HEK293 (cell line): ENCODE measurements at regions not wholly inside any gene's neighbourhood (a gene's known extent, or its start where the extent isn't known, plus 50 kb on each side); places are given as distances from the start of the nearest gene placed in this dataset.

Experiments
- CTCF ChIA-PET: fragments of 350-600 bp; formaldehyde crosslinking; extraction: SDS; loops from one replicate; lab custom pipeline; 2021; ENCODE audit warnings: antibody characterized with exemption; lab: Yijun Ruan, JAX
- POLR2A ChIA-PET: fragments of 300-600 bp; formaldehyde crosslinking; extraction: SDS; loops from one replicate; lab custom pipeline; 2020; ENCODE audit warnings: antibody characterized with exemption, inconsistent platforms; lab: Yijun Ruan, JAX
- H3K27ac ChIP-seq: fragments of 200-500 bp; sonication (Bioruptor generic); 2 replicates; pipeline ENCODE4 v1.5.1; 2014; ENCODE audit warnings: low read depth, low read length, control low read depth, inconsistent platforms; ENCODE audit errors: extremely low read depth
- H3K36me3 ChIP-seq, 2 experiments: fragments of 200-500 bp in 1 of 2; sonication (Bioruptor generic) in 1 of 2; 1 replicate in 1 of 2; 2 replicates in 1 of 2; pipeline ENCODE4 v1.5.1; 2014 to 2017; ENCODE audit warnings: inconsistent platforms in 2 of 2, low read length in 2 of 2; ENCODE audit not compliant: control insufficient read depth in 2 of 2, insufficient read depth in 1 of 2
- H3K4me1 ChIP-seq: fragments of 200-500 bp; sonication (Bioruptor generic); 2 replicates; pipeline ENCODE4 v1.5.1; 2014; ENCODE audit warnings: mild to moderate bottlenecking, low read length, inconsistent platforms; ENCODE audit not compliant: control insufficient read depth, insufficient read depth
- H3K4me3 ChIP-seq: 2 replicates; pipeline ENCODE4 v1.5.1; 2011; ENCODE audit warnings: low read depth, mild to moderate bottlenecking, control low read depth, low read length, moderate library complexity
- H3K9me3 ChIP-seq: fragments of 200-500 bp; sonication (Bioruptor generic); 2 replicates; pipeline ENCODE4 v1.5.1; 2014; ENCODE audit warnings: low read depth, low read length, inconsistent platforms; ENCODE audit not compliant: control insufficient read depth, insufficient read depth
- ATF2 ChIP-seq: fragments of 450-650 bp; formaldehyde crosslinking; IDR thresholded peaks from 2 replicates; pipeline ENCODE4 v1.5.1; 2016; ENCODE audit warnings: missing biosample characterization, missing genetic modification characterization, low read depth
- BCL11B ChIP-seq: fragments of 450-650 bp; formaldehyde crosslinking; IDR thresholded peaks from 2 replicates; pipeline ENCODE4 v1.5.1; 2016; ENCODE audit warnings: low read depth, missing biosample characterization, missing genetic modification characterization
- HIC1 ChIP-seq: fragments of 450-650 bp; formaldehyde crosslinking; IDR thresholded peaks from 2 replicates; pipeline ENCODE4 v1.5.1; 2016; ENCODE audit warnings: missing biosample characterization, missing genetic modification characterization
- KLF10 ChIP-seq: fragments of 450-650 bp; IDR thresholded peaks from 2 replicates; pipeline ENCODE4 v1.5.1; 2018; ENCODE audit warnings: missing biosample characterization, mild to moderate bottlenecking, missing genetic modification characterization
- MEIS1 ChIP-seq: sonication (generic); formaldehyde crosslinking; IDR thresholded peaks from 2 replicates; pipeline ENCODE4 v1.8.1; 2022; ENCODE audit warnings: missing genetic modification reagents, mild to moderate bottlenecking, borderline replicate concordance
- PRDM6 ChIP-seq: fragments of 450-650 bp; formaldehyde crosslinking; IDR thresholded peaks from 2 replicates; pipeline ENCODE4 v1.5.1; 2017; ENCODE audit warnings: missing biosample characterization, missing genetic modification characterization
- SP2 ChIP-seq: fragments of 450-650 bp; formaldehyde crosslinking; IDR thresholded peaks from 2 replicates; pipeline ENCODE4 v1.5.1; 2016; ENCODE audit warnings: missing biosample characterization, missing genetic modification characterization
- ZBTB17 ChIP-seq: fragments of 450-650 bp; formaldehyde crosslinking; IDR thresholded peaks from 2 replicates; pipeline ENCODE4 v1.5.1; 2016; ENCODE audit warnings: missing biosample characterization, missing genetic modification characterization
- ZNF10 ChIP-seq: fragments of 450-650 bp; formaldehyde crosslinking; IDR thresholded peaks from 2 replicates; pipeline ENCODE4 v1.5.1; 2017; ENCODE audit warnings: missing biosample characterization, missing genetic modification characterization
- ZNF114 ChIP-seq: fragments of 450-650 bp; formaldehyde crosslinking; IDR thresholded peaks from 2 replicates; pipeline ENCODE4 v1.5.0; 2017; ENCODE audit warnings: missing biosample characterization, missing genetic modification characterization
- ZNF146 ChIP-seq: fragments of 450-650 bp; formaldehyde crosslinking; IDR thresholded peaks from 2 replicates; pipeline ENCODE4 v1.5.1; 2016; ENCODE audit warnings: missing biosample characterization, missing genetic modification characterization
- ZNF148 ChIP-seq: fragments of 450-650 bp; formaldehyde crosslinking; IDR thresholded peaks from 2 replicates; pipeline ENCODE4 v1.5.0; 2017; ENCODE audit warnings: missing biosample characterization, missing genetic modification characterization, borderline replicate concordance
- ZNF211 ChIP-seq: fragments of 450-650 bp; formaldehyde crosslinking; IDR thresholded peaks from 2 replicates; pipeline ENCODE4 v1.5.1; 2016; ENCODE audit warnings: low read depth, missing biosample characterization, missing genetic modification characterization
- ZNF221 ChIP-seq: fragments of 450-650 bp; formaldehyde crosslinking; IDR thresholded peaks from 2 replicates; pipeline ENCODE4 v1.5.1; 2017; ENCODE audit warnings: missing biosample characterization, missing genetic modification characterization, borderline replicate concordance
- ZNF239 ChIP-seq: fragments of 450-650 bp; formaldehyde crosslinking; IDR thresholded peaks from 2 replicates; pipeline ENCODE4 v1.5.1; 2016; ENCODE audit warnings: missing biosample characterization, missing genetic modification characterization
- ZNF362 ChIP-seq: fragments of 450-650 bp; formaldehyde crosslinking; IDR thresholded peaks from 2 replicates; pipeline ENCODE4 v1.5.1; 2016; ENCODE audit warnings: missing biosample characterization, missing genetic modification characterization
- ZNF555 ChIP-seq: fragments of 450-650 bp; formaldehyde crosslinking; conservative IDR thresholded peaks from 2 replicates; pipeline ENCODE4 v1.5.1; 2017; ENCODE audit warnings: missing biosample characterization, mild to moderate bottlenecking, missing genetic modification characterization, inconsistent platforms
- ZNF571 ChIP-seq: fragments of 450-650 bp; formaldehyde crosslinking; IDR thresholded peaks from 2 replicates; pipeline ENCODE4 v1.5.0; 2017; ENCODE audit warnings: missing biosample characterization, missing genetic modification characterization
- ZNF626 ChIP-seq: fragments of 450-650 bp; sonication (Bioruptor Pico); formaldehyde crosslinking; IDR thresholded peaks from 2 replicates; pipeline ENCODE4 v1.5.1; 2018; ENCODE audit warnings: missing biosample characterization, missing genetic modification characterization, inconsistent platforms
- ZNF658 ChIP-seq: fragments of 450-650 bp; formaldehyde crosslinking; IDR thresholded peaks from 2 replicates; pipeline ENCODE4; 2016; ENCODE audit warnings: missing biosample characterization, missing genetic modification characterization
- ZNF792 ChIP-seq: fragments of 450-650 bp; formaldehyde crosslinking; IDR thresholded peaks from 2 replicates; pipeline ENCODE4 v1.5.1; 2016; ENCODE audit warnings: missing biosample characterization, missing genetic modification characterization
- ZSCAN16 ChIP-seq: fragments of 450-650 bp; formaldehyde crosslinking; IDR thresholded peaks from 2 replicates; pipeline ENCODE4 v1.5.1; 2016; ENCODE audit warnings: missing biosample characterization, missing genetic modification characterization

- POLR2A ChIA-PET, result no interaction called here
- TF ChIP-seq ZNF555 (tag by site-specific recombination) (no peak), ZNF239 (tag by site-specific recombination) (no peak), SP2 (tag by site-specific recombination) (no peak), ZBTB17 (tag by site-specific recombination) (no peak), ZNF658 (tag by site-specific recombination) (no peak), ZNF146 (tag by site-specific recombination) (no peak)
- Histone ChIP-seq H3K36me3 (no peaks in the 10 kb centered on the region), H3K27ac (no peak overlapping the region), H3K4me3 (no peak overlapping the region), H3K4me1 (no peaks in the 10 kb centered on the region), H3K9me3 (no peaks in the 10 kb centered on the region)
- CTCF ChIA-PET, result interaction anchor here (0.8 to 4.6 kb wide), 11 partner anchors 10 to 242 kb away, joined by 3 to 39 read pairs (median 4); no protein-coding TSS in a partner anchor
These were observed 80.9 kb upstream of the SLC66A3 start for GRCh38 chr2:11074246-11074820.

GRCh38 chr2:11075221-11075620, 80.0 kb upstream of the SLC66A3 start:
- TF ChIP-seq ZSCAN16 (tag by site-specific recombination) (no peak), ZNF792 (tag by site-specific recombination) (no peak), HIC1 (no peak)
- CTCF ChIA-PET, result interaction anchor here (0.5 to 1.0 kb wide), 3 partner anchors 10 to 509 kb away, joined by 3 to 5 read pairs (median 4); no protein-coding TSS in a partner anchor
- Histone ChIP-seq H3K4me1 (no peaks in the 10 kb centered on the region), H3K9me3 (no peaks in the 10 kb centered on the region), H3K27ac (no peak overlapping the region), H3K4me3 (no peak overlapping the region), H3K36me3 (no peaks in the 10 kb centered on the region)
- POLR2A ChIA-PET, result no interaction called here

GRCh38 chr2:11077411-11077810, 77.9 kb upstream of the SLC66A3 start:
- Histone ChIP-seq H3K4me1 (no peaks in the 10 kb centered on the region), H3K4me3 (no peak overlapping the region), H3K36me3 (no peaks in the 10 kb centered on the region), H3K9me3 (no peaks in the 10 kb centered on the region), H3K27ac (no peak overlapping the region)
- ChIA-PET CTCF (no interaction called here), POLR2A (no interaction called here)
- no peak for TF ChIP-seq ZNF114 (tag by site-specific recombination)
- TF ChIP-seq KLF10 (tag by site-specific recombination), result no peak
- TF ChIP-seq ZNF362 (tag by site-specific recombination), result no peak
- no peak for TF ChIP-seq MEIS1 (CRISPR knock-in tag)
- TF ChIP-seq ZNF555 (tag by site-specific recombination), result no peak
- TF ChIP-seq ATF2 (tag by site-specific recombination), result no peak
- TF ChIP-seq ZNF571 (tag by site-specific recombination), result no peak
- TF ChIP-seq ZNF626 (tag by site-specific recombination), result no peak
- no peak for TF ChIP-seq ZNF211
- no peak for TF ChIP-seq ZNF658 (tag by site-specific recombination)
- no peak for TF ChIP-seq ZNF239 (tag by site-specific recombination)
- no peak for TF ChIP-seq ZNF148
- TF ChIP-seq BCL11B (tag by site-specific recombination), result no peak
- TF ChIP-seq ZNF221 (tag by site-specific recombination), result no peak
- TF ChIP-seq SP2 (tag by site-specific recombination), result no peak
- TF ChIP-seq ZNF10, result no peak
- TF ChIP-seq PRDM6 (tag by site-specific recombination), result no peak
